PC-9 (cell line): ENCODE measurements at regions not wholly inside any gene's neighbourhood (a gene's known extent, or its start where the extent isn't known, plus 50 kb on each side); places are given as distances from the start of the nearest gene placed in this dataset.

Experiments
- CTCF ChIP-seq: fragments of 200-600 bp; sonication (generic); conservative IDR thresholded peaks from 2 replicates; pipeline ENCODE4 v1.6.1; 2017; ENCODE audit warnings: mixed run types, antibody characterized with exemption, mild to moderate bottlenecking, moderate library complexity
- EZH2 ChIP-seq: fragments of 200-600 bp; sonication (generic); IDR thresholded peaks from 2 replicates; pipeline ENCODE4 v1.8.0; 2017; ENCODE audit warnings: antibody characterized with exemption, low read depth

DNA sequence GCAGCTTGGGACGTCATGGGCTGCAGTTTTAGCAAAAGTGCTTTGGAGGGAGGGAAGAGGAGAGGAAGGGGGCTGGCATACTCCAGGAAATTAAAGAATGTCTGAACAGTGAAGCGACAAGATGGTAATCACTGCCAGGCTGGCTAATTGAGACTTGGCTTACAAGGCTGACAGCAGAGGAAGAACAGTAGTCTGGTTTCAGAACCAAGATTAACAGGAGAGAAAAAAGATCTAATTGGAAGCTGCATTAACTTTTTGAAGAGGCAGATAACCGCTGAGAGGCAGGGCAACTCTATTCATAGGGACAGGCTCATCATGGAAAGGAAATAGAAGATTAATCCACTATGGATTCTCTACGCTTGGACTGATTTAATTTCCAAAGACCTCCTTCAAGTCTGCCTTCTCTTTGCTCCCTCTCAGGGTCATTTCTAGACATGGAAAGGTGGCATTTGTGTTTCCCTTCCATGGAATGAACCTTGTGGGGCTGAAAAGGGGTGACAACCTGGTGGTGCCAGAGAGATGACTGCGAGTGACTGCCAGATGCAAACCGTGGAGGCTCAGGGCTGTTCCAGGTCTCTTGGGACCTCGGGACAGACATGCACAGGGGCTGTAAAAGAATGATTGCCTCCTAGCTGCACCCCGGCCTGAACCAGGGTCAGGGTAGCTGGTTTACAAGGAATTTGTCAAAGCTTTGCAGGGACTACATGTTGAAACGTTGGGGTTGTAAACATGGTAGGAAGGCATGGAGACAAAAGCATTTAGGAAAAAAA, 210.2 kb upstream of the NPY start:
- no peak for TF ChIP-seq CTCF
- no peak for TF ChIP-seq EZH2
